Muscle of arm (tissue), 1 donor: ENCODE measurements at regions not wholly inside any gene's neighbourhood (a gene's known extent, or its start where the extent isn't known, plus 50 kb on each side); places are given as distances from the start of the nearest gene placed in this dataset.

Experiments
- DNase-seq: peaks from one replicate; pipeline ENCODE4 v3.0.0-alpha.2; 2013

- DNase-seq, result no peak
Observed at GRCh38 chr7:31175672-31176071, 123.6 kb downstream of the ADCYAP1R1 start.

- DNase-seq, result no peak
Observed at GRCh38 chr7:31171984-31172383, 119.9 kb downstream of the ADCYAP1R1 start.

GRCh38 chr7:31171216-31171785, 119.2 kb downstream of the ADCYAP1R1 start:
- DNase-seq, result no peak
